Esophagus squamous epithelium (tissue), 4 donors: ENCODE measurements at regions not wholly inside any gene's neighbourhood (a gene's known extent, or its start where the extent isn't known, plus 50 kb on each side); places are given as distances from the start of the nearest gene placed in this dataset.

Experiments used
- POLR2A ChIP-seq, 4 donors: fragments of 450-650 bp; IDR thresholded peaks; one replicate each; pipeline ENCODE4 v1.6.1; 2017; ENCODE audit warnings: antibody characterized with exemption in 4 of 4, mild to moderate bottlenecking in 4 of 4, moderate library complexity in 3 of 4
- TF ChIP-seq, protein P1 (sequence below), 6 experiments: fragments of 450-650 bp in 4 of 6; fragments of 200-600 bp in 2 of 6; sonication (generic) in 2 of 6; IDR thresholded peaks; one replicate each; pipeline ENCODE4 v1.5.1; 2016 to 2019; ENCODE audit warnings: antibody characterized with exemption in 6 of 6, mild to moderate bottlenecking in 4 of 6, moderate library complexity in 4 of 6

DNA sequence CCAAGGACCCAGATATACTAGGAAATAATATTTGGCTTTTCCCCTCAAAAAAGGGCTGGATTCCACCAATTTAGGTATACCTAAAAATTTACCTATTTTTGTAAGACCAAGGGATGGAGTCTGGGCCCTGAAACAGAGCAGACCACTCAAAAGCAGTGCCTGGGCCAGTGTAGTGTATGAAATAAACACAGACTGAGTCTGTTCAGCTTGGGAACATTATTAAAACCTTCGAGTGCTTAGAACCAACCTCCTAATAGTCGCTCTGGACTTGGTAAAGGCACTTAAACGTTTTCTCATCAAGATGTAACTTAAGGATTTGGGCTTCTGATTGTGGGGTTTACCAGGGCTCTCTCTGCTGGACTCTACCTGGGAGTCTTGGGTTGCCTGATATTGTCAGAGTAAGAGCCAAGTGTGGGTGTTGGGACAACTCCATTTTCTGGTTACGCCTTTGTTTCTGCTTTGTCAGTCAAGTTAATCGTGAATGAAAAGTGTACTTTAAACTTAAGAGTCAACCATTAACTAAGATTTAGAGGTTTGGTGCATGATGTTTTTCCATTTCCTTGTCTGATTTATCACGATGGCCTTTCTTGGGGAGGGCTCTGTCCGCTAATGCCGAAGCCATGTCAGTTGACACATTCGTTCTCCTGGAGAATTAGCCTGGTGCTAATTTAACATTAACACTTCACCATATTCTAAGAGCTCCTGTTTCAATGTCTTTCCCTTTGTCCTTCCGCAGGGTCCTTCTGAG, 221.0 kb upstream of the TPM1 start:
- TF ChIP-seq, protein P1, sequence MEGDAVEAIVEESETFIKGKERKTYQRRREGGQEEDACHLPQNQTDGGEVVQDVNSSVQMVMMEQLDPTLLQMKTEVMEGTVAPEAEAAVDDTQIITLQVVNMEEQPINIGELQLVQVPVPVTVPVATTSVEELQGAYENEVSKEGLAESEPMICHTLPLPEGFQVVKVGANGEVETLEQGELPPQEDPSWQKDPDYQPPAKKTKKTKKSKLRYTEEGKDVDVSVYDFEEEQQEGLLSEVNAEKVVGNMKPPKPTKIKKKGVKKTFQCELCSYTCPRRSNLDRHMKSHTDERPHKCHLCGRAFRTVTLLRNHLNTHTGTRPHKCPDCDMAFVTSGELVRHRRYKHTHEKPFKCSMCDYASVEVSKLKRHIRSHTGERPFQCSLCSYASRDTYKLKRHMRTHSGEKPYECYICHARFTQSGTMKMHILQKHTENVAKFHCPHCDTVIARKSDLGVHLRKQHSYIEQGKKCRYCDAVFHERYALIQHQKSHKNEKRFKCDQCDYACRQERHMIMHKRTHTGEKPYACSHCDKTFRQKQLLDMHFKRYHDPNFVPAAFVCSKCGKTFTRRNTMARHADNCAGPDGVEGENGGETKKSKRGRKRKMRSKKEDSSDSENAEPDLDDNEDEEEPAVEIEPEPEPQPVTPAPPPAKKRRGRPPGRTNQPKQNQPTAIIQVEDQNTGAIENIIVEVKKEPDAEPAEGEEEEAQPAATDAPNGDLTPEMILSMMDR (IDR thresholded peaks at IDR 0.05): no peak
- no peak for TF ChIP-seq POLR2A (IDR thresholded peaks at IDR 0.05)
